ENCODE measurements at regions not wholly inside any gene's neighbourhood (a gene's known extent, or its start where the extent isn't known, plus 50 kb on each side); places are given as distances from the start of the nearest gene placed in this dataset.

GRCh38 chr16:51939378-51939871 lies 607.5 kb downstream of the TOX3 start:
- no peak for DNase-seq

GRCh38 chr16:51938861-51939260 lies 608.1 kb downstream of the TOX3 start:
- no peak for DNase-seq
- H3K27me3 Mint-ChIP-seq = no peaks in the 10 kb centered on the region
- H3K9me3 Mint-ChIP-seq = peaks cover 3% of the 10 kb centered on the region
- H3K36me3 Mint-ChIP-seq = no peaks in the 10 kb centered on the region
- no peak overlapping the region for H3K27ac Mint-ChIP-seq
- H3K4me1 Mint-ChIP-seq = no peaks in the 10 kb centered on the region
- no peak overlapping the region for H3K4me3 Mint-ChIP-seq

More at GRCh38 chr16:51939378-51939871, 607.5 kb downstream of the TOX3 start:
- no peaks in the 10 kb centered on the region for H3K27me3 Mint-ChIP-seq
- H3K27ac Mint-ChIP-seq = no peak overlapping the region
- H3K4me3 Mint-ChIP-seq = no peak overlapping the region
- peaks cover 3% of the 10 kb centered on the region for H3K9me3 Mint-ChIP-seq
- H3K36me3 Mint-ChIP-seq = no peaks in the 10 kb centered on the region
- H3K4me1 Mint-ChIP-seq = no peaks in the 10 kb centered on the region

- no peak overlapping the region for H3K4me3 Mint-ChIP-seq
- H3K27me3 Mint-ChIP-seq = no peaks in the 10 kb centered on the region
- H3K27ac Mint-ChIP-seq = no peak overlapping the region
- peaks cover 3% of the 10 kb centered on the region for H3K9me3 Mint-ChIP-seq
- no peaks in the 10 kb centered on the region for H3K36me3 Mint-ChIP-seq
- no peak for DNase-seq
- H3K4me1 Mint-ChIP-seq = no peaks in the 10 kb centered on the region
Measured at GRCh38 chr16:51937771-51938170, 609.2 kb downstream of the TOX3 start.

- Mint-ChIP-seq H3K4me1 (no peaks in the 10 kb centered on the region), H3K27ac (no peak overlapping the region), H3K9me3 (peaks cover 3% of the 10 kb centered on the region), H3K4me3 (no peak overlapping the region), H3K36me3 (no peaks in the 10 kb centered on the region), H3K27me3 (no peaks in the 10 kb centered on the region)
- no peak for DNase-seq
Measured at GRCh38 chr16:51936846-51937245, 610.1 kb downstream of the TOX3 start.

GRCh38 chr16:51932317-51932716 lies 614.6 kb downstream of the TOX3 start:
- Mint-ChIP-seq H3K27me3 (no peaks in the 10 kb centered on the region), H3K4me3 (no peak overlapping the region), H3K27ac (no peak overlapping the region), H3K4me1 (no peaks in the 10 kb centered on the region), H3K9me3 (peaks cover 3% of the 10 kb centered on the region), H3K36me3 (no peaks in the 10 kb centered on the region)
- no peak for DNase-seq

GRCh38 chr16:51931653-51932052 lies 615.3 kb downstream of the TOX3 start:
- Mint-ChIP-seq H3K4me1 (no peaks in the 10 kb centered on the region), H3K9me3 (no peaks in the 10 kb centered on the region), H3K27ac (no peak overlapping the region), H3K27me3 (no peaks in the 10 kb centered on the region), H3K36me3 (no peaks in the 10 kb centered on the region), H3K4me3 (no peak overlapping the region)
- no peak for DNase-seq

- Mint-ChIP-seq H3K36me3 (no peaks in the 10 kb centered on the region), H3K27ac (no peak overlapping the region), H3K4me3 (no peak overlapping the region), H3K9me3 (peaks cover 3% of the 10 kb centered on the region), H3K4me1 (no peaks in the 10 kb centered on the region), H3K27me3 (no peaks in the 10 kb centered on the region)
- DNase-seq = no peak
Measured at GRCh38 chr16:51924744-51925143, 622.2 kb downstream of the TOX3 start.

GRCh38 chr16:51922476-51922875 lies 624.5 kb downstream of the TOX3 start:
- Mint-ChIP-seq H3K4me1 (no peaks in the 10 kb centered on the region), H3K36me3 (no peaks in the 10 kb centered on the region), H3K27ac (no peak overlapping the region), H3K4me3 (no peak overlapping the region), H3K9me3 (peaks cover 5% of the 10 kb centered on the region), H3K27me3 (no peaks in the 10 kb centered on the region)
- no peak for DNase-seq

- Mint-ChIP-seq H3K9me3 (peaks cover 3% of the 10 kb centered on the region), H3K27ac (no peak overlapping the region), H3K4me3 (no peak overlapping the region), H3K4me1 (no peaks in the 10 kb centered on the region), H3K36me3 (no peaks in the 10 kb centered on the region), H3K27me3 (peaks cover 3% of the 10 kb centered on the region)
- DNase-seq = no peak
Measured at GRCh38 chr16:51919736-51920135, 627.2 kb downstream of the TOX3 start.

GRCh38 chr16:51916814-51917213 lies 630.1 kb downstream of the TOX3 start:
- Mint-ChIP-seq H3K4me3 (no peak overlapping the region), H3K27ac (no peak overlapping the region), H3K27me3 (peaks cover 3% of the 10 kb centered on the region), H3K9me3 (peaks cover 3% of the 10 kb centered on the region), H3K36me3 (no peaks in the 10 kb centered on the region), H3K4me1 (no peaks in the 10 kb centered on the region)
- DNase-seq = no peak

- peaks cover 3% of the 10 kb centered on the region for H3K27me3 Mint-ChIP-seq
- H3K4me1 Mint-ChIP-seq = no peaks in the 10 kb centered on the region
- no peaks in the 10 kb centered on the region for H3K36me3 Mint-ChIP-seq
- H3K4me3 Mint-ChIP-seq = no peak overlapping the region
- no peak for DNase-seq
- H3K9me3 Mint-ChIP-seq = peaks cover 3% of the 10 kb centered on the region
- no peak overlapping the region for H3K27ac Mint-ChIP-seq
Measured at GRCh38 chr16:51916231-51916630, 630.7 kb downstream of the TOX3 start.

- H3K9me3 Mint-ChIP-seq = peaks cover 11% of the 10 kb centered on the region
- H3K36me3 Mint-ChIP-seq = no peaks in the 10 kb centered on the region
- H3K27me3 Mint-ChIP-seq = no peaks in the 10 kb centered on the region
- no peak for DNase-seq
- no peaks in the 10 kb centered on the region for H3K4me1 Mint-ChIP-seq
- H3K4me3 Mint-ChIP-seq = no peak overlapping the region
- H3K27ac Mint-ChIP-seq = no peak overlapping the region
Measured at GRCh38 chr16:51907680-51908079, 639.3 kb downstream of the TOX3 start.

GRCh38 chr16:51900221-51900780 lies 646.6 kb downstream of the TOX3 start:
- Mint-ChIP-seq H3K4me3 (no peak overlapping the region), H3K4me1 (no peaks in the 10 kb centered on the region), H3K27ac (no peak overlapping the region), H3K36me3 (no peaks in the 10 kb centered on the region), H3K9me3 (peaks cover 7% of the 10 kb centered on the region), H3K27me3 (no peaks in the 10 kb centered on the region)
- no peak for DNase-seq

GRCh38 chr16:51898872-51899271 lies 648.1 kb downstream of the TOX3 start:
- H3K9me3 Mint-ChIP-seq = peaks cover 7% of the 10 kb centered on the region
- DNase-seq = no peak

GRCh38 chr16:51896013-51896412 lies 650.9 kb downstream of the TOX3 start:
- no peaks in the 10 kb centered on the region for H3K27me3 Mint-ChIP-seq
- no peaks in the 10 kb centered on the region for H3K4me1 Mint-ChIP-seq
- DNase-seq = no peak
- no peaks in the 10 kb centered on the region for H3K36me3 Mint-ChIP-seq
- no peak overlapping the region for H3K27ac Mint-ChIP-seq
- no peak overlapping the region for H3K4me3 Mint-ChIP-seq
- peaks cover 7% of the 10 kb centered on the region for H3K9me3 Mint-ChIP-seq

More at GRCh38 chr16:51898872-51899271, 648.1 kb downstream of the TOX3 start:
- Mint-ChIP-seq H3K4me3 (no peak overlapping the region), H3K4me1 (no peaks in the 10 kb centered on the region), H3K36me3 (no peaks in the 10 kb centered on the region), H3K27me3 (no peaks in the 10 kb centered on the region), H3K27ac (no peak overlapping the region)

- H3K9me3 Mint-ChIP-seq = peaks cover 8% of the 10 kb centered on the region
- no peak overlapping the region for H3K27ac Mint-ChIP-seq
- no peaks in the 10 kb centered on the region for H3K27me3 Mint-ChIP-seq
- no peak overlapping the region for H3K4me3 Mint-ChIP-seq
- no peaks in the 10 kb centered on the region for H3K4me1 Mint-ChIP-seq
- no peak for DNase-seq
- no peaks in the 10 kb centered on the region for H3K36me3 Mint-ChIP-seq
Measured at GRCh38 chr16:51892293-51893007, 654.5 kb downstream of the TOX3 start.

Measured in activated naive CD8-positive, alpha-beta T cell treated with anti-CD3 and anti-CD28 coated beads for 36 hours (primary cell).